GM03348 (cell line): ENCODE measurements at regions not wholly inside any gene's neighbourhood (a gene's known extent, or its start where the extent isn't known, plus 50 kb on each side); places are given as distances from the start of the nearest gene placed in this dataset.
A peak's percentile ranks its signal among the peaks of the same experiment; 100 is the strongest.
"Not testable (repeated sequence)": the region's sequence is repeated elsewhere in the genome, so short reads cannot be mapped to it uniquely, and the experiment has no call there.

Experiments used
- DNase-seq: peaks from one replicate; pipeline ENCODE4 v3.0.0; 2012; ENCODE audit warnings: low spot score

DNA sequence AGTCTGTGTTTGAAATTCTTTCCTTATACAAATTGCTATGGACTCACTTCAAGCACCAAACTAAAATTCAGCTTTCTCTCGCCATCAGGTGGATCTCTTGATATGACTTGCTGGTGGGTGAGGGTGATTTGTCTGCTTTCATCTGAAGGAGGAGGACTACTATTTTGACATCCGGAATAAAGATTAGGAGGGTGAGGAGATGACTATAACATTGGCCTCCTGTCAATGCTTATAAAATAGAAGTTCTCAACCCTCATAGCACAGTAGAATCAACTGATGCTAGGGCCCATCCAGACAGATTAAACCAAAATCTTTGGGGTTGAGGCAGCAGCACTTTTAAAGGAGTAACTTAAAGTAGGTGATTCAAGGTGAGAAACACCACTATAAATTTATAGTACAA, 120.4 kb upstream of the DNAJC10 start:
- no peak for DNase-seq

GRCh38 chr2:182597570-182598295, 118.3 kb upstream of the DNAJC10 start:
- no peak for DNase-seq

DNA sequence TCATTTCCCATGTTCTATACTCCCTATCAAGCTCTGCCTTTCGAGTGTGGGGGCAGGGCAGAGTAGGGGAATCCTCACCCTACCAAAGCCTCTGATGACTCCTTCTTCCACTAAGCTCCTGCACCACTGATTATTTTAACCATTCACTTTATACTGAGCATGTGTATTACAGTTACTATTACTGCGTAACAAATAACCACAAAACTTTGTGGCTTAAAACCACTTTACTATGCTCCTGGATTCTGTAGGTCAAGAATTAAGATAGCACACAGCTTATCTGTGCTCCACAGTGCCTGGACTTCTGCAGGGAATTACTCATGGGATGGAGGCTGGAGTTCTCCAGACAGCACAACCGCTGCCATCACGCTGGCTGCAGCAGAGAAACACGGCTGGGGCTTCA, 117.4 kb upstream of the DNAJC10 start:
- DNase-seq = no peak

GRCh38 chr2:182605166-182605565, 110.9 kb upstream of the DNAJC10 start:
- DNase-seq = no peak

GRCh38 chr2:182606728-182607681, 109.1 kb upstream of the DNAJC10 start:
- no peak for DNase-seq

GRCh38 chr2:182608181-182608845, 107.7 kb upstream of the DNAJC10 start:
- no peak for DNase-seq

- DNase-seq = not testable (repeated sequence)
Measured at GRCh38 chr2:182609005-182609404, 107.1 kb upstream of the DNAJC10 start.

GRCh38 chr2:182610231-182610630, 105.8 kb upstream of the DNAJC10 start:
- DNase-seq = no peak

GRCh38 chr2:182611009-182611408, 105.0 kb upstream of the DNAJC10 start:
- DNase-seq = no peak

- peak; percentile 13 for DNase-seq
Measured at GRCh38 chr2:182615036-182615435, 101.0 kb upstream of the DNAJC10 start.

DNA sequence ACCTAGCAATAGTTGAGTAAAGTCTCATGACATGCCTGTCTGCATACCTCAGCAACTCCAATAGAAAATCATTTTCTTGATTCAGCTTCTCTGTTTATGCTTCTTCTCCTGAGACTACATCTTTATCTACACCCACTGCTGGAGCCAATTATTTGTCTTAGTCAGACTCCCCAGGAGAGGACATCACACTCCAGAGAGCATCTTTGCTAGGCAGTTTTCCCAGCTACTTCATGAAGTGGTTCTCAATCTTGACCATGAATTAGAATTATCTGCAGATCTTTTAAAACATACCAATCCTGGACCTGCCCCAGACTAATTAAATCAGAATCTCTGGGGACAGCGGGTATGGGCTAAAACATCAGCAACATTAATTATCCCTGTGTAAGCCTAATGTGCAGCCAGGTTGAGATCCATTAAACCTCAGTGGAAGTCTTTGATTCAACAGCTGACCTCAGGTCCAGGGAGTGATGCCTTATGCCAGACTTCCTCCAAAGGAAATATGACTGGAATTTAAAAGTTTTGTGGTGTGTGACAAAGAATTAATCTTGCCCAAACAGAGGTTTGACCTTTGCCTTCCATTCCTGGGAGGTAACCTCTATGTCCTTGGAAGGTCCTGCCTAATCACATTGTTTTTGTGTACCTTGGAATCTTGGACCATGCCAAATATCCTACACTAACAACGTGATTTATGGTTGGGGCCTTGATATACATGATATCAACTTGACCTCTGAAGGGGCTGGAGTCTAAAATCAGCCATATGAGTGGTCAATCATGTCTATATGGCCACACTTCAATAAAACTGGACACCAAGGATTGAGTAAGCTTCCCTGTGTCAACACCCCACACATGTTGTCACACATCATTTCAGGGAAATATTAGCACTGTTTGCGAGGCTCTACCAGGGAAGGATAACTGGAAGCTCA, 99.3 kb upstream of the DNAJC10 start:
- DNase-seq = peak; percentile 61

DNA sequence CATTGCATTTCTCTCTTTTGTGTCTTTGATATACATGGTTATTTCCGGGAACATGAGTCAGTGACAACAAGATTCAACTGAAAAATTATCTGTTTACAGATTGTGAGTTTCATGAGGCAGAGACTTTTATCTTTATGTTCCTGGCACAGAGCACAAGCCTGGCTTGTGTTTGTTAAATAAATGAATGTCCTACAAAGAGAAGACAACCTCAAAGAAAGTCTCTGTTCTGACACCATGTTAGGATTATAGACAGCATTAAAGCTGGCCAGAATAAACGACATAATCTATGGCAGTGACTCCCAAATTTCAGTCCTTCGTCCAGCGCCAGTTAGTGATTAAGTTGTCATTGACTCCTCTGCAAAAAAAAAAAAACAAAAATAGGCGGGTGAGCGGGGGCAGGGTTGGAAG, 97.4 kb upstream of the DNAJC10 start:
- no peak for DNase-seq

DNA sequence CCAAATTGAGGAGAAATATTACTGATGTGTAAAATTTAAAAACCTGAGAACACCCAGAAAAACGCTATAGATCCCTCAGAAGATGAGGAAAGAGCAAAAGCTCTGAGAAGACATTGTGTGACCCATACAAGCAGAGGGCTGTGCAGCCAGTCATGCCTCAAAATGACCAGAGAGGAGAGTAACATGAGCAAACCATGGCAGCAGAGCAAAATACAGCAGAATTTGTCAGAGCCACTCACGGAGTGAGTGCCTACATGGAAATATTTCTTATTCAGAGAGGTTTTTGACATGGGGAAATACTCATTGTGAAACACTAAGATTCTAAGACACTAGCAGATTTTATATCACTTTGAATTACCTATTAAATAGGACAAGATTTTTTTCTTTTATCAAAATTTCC, 96.8 kb upstream of the DNAJC10 start:
- no peak for DNase-seq

GRCh38 chr2:182621191-182621590, 94.9 kb upstream of the DNAJC10 start:
- DNase-seq = no peak

GRCh38 chr2:182621810-182622209, 94.2 kb upstream of the DNAJC10 start:
- DNase-seq = no peak

GRCh38 chr2:182622231-182622630, 93.8 kb upstream of the DNAJC10 start:
- DNase-seq = no peak

GRCh38 chr2:182625814-182626213, 90.2 kb upstream of the DNAJC10 start:
- no peak for DNase-seq

DNA sequence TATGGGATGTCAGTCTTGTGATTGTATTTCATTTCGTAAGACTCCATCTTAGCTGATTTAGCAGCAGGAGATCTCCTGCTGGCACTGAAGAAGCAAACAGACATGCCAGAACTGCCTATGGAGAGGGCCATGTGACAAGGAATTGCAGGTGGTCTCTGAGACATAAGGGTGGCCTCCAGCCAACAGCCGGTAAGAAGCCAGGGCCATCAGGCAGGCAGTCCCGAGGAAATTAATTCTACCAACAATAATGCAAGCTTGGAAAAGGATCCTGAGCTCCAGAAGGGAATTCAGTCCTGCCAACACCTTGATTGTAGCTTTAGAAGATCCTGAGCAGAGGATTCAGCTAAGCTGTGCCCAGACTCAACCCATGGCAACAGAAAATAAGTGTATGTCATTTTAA, 87.1 kb upstream of the DNAJC10 start:
- no peak for DNase-seq

GRCh38 chr2:182630207-182630606, 85.8 kb upstream of the DNAJC10 start:
- DNase-seq = no peak

- no peak for DNase-seq
Measured at GRCh38 chr2:182631299-182631698, 84.8 kb upstream of the DNAJC10 start.

DNA sequence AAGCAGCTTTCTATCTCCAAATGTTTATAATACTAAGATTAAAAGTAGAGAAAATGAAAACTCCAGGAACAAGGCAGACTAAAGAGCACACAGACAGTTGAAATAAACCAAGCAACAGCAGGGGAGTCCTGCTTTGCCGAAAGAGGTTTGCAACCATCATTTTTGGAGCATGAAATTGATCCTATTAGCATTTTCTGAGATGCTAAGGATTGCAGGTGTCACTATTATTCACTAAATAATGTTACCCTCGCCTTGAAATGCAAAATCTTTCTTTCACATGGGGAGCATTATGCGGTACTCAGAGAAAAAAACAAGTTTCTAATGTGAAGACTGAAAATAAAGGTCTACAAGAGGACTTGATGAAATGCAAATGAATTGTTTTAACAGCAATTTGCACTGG, 81.7 kb upstream of the DNAJC10 start:
- DNase-seq = no peak

GRCh38 chr2:182636699-182637098, 79.4 kb upstream of the DNAJC10 start:
- DNase-seq = no peak
